Right ventricle myocardium superior (tissue), 1 donor: ENCODE measurements at regions not wholly inside any gene's neighbourhood (a gene's known extent, or its start where the extent isn't known, plus 50 kb on each side); places are given as distances from the start of the nearest gene placed in this dataset.
"Not testable (repeated sequence)": the region's sequence is repeated elsewhere in the genome, so short reads cannot be mapped to it uniquely, and the experiment has no call there.

ENCODE experiments used
- ATAC-seq: fragments of 200-7000 bp; cut with Tn5 transposase; one replicate; pipeline ENCODE4 v1.9.1; 2020; ENCODE audit warnings: mild to moderate bottlenecking; ENCODE audit not compliant: poor library complexity
- DNase-seq: peaks from one replicate; pipeline ENCODE4 v3.0.0-alpha.2; 2020
- intact Hi-C: fragments of 100-400 bp; cut with DNase I; formaldehyde crosslinking; loops from one replicate; pipeline ENCODE4 v1.11.2; 2022
- donor health status: DM: no; HTN: yes; CAD: no; lungs with severe emphysema.

- ATAC-seq (no peak), DNase-seq (no peak)
- intact Hi-C loops = no loop called here
Observed at GRCh38 chr14:80074900-80075574, 136.3 kb downstream of the DIO2 start.

GRCh38 chr14:80059041-80059440 is 152.3 kb downstream of the DIO2 start:
- intact Hi-C loops = loop anchor here (5.0 kb wide), 1 partner anchor 793 kb away; no protein-coding TSS in a partner anchor
- ATAC-seq = no peak

GRCh38 chr14:80056497-80056801 is 154.9 kb downstream of the DIO2 start:
- intact Hi-C loops = loop anchor here (5.0 kb wide), 1 partner anchor 796 kb away; no protein-coding TSS in a partner anchor
- DNase-seq = no peak
- ATAC-seq = no peak

More at GRCh38 chr14:80059041-80059440, 152.3 kb downstream of the DIO2 start:
- DNase-seq = no peak

GRCh38 chr14:80055667-80056496 is 155.4 kb downstream of the DIO2 start:
- intact Hi-C loops = loop anchor here (5.0 kb wide), 1 partner anchor 796 kb away; no protein-coding TSS in a partner anchor
- DNase-seq (peak; percentile 20), ATAC-seq (peak; percentile 55)

- intact Hi-C loops = loop anchor here (5.0 kb wide), 1 partner anchor 797 kb away; no protein-coding TSS in a partner anchor
- no peak for ATAC-seq
Observed at GRCh38 chr14:80055226-80055625, 156.1 kb downstream of the DIO2 start.

GRCh38 chr14:80054020-80054419 is 157.3 kb downstream of the DIO2 start:
- DNase-seq (peak; percentile 16), ATAC-seq (no peak)
- intact Hi-C loops = no loop called here

More at GRCh38 chr14:80055226-80055625, 156.1 kb downstream of the DIO2 start:
- DNase-seq = no peak

GRCh38 chr14:80049055-80049454 is 162.2 kb downstream of the DIO2 start:
- DNase-seq (no peak), ATAC-seq (no peak)
- intact Hi-C loops = no loop called here

- intact Hi-C loops = no loop called here
- ATAC-seq (no peak), DNase-seq (no peak)
Observed at GRCh38 chr14:80047761-80048160, 163.5 kb downstream of the DIO2 start.

GRCh38 chr14:80037349-80037748 is 174.0 kb downstream of the DIO2 start:
- no peak for ATAC-seq
- intact Hi-C loops = no loop called here

GRCh38 chr14:80024417-80024816 is 186.9 kb downstream of the DIO2 start:
- intact Hi-C loops = no loop called here

More at GRCh38 chr14:80037349-80037748, 174.0 kb downstream of the DIO2 start:
- no peak for DNase-seq

GRCh38 chr14:80018476-80018875 is 192.8 kb downstream of the DIO2 start:
- intact Hi-C loops, ATAC-seq, DNase-seq: not testable (repeated sequence)

More at GRCh38 chr14:80024417-80024816, 186.9 kb downstream of the DIO2 start:
- DNase-seq (no peak), ATAC-seq (no peak)

- intact Hi-C loops = no loop called here
- no peak for ATAC-seq
- no peak for DNase-seq
Observed at GRCh38 chr14:80017795-80018194, 193.5 kb downstream of the DIO2 start.

GRCh38 chr14:80010245-80010644 is 201.1 kb downstream of the DIO2 start:
- DNase-seq, intact Hi-C loops, ATAC-seq: not testable (repeated sequence)

GRCh38 chr14:80005561-80005960 is 205.7 kb downstream of the DIO2 start:
- DNase-seq = no peak
- intact Hi-C loops = no loop called here
- ATAC-seq = no peak

- intact Hi-C loops = no loop called here
- ATAC-seq (no peak), DNase-seq (no peak)
Observed at GRCh38 chr14:80004871-80005270, 206.4 kb downstream of the DIO2 start.

GRCh38 chr14:80003138-80003537 is 208.2 kb downstream of the DIO2 start:
- no peak for DNase-seq
- intact Hi-C loops = no loop called here
- ATAC-seq = no peak

GRCh38 chr14:79997509-79998208 is 213.6 kb downstream of the DIO2 start:
- DNase-seq = no peak
- no peak for ATAC-seq
- intact Hi-C loops = no loop called here

- no peak for ATAC-seq
- intact Hi-C loops = no loop called here
Observed at GRCh38 chr14:79992407-79993198, 218.7 kb downstream of the DIO2 start.

More at GRCh38 chr14:79992407-79993198, 218.7 kb downstream of the DIO2 start:
- no peak for DNase-seq
